ENCODE measurements at regions not wholly inside any gene's neighbourhood (a gene's known extent, or its start where the extent isn't known, plus 50 kb on each side); places are given as distances from the start of the nearest gene placed in this dataset.

- no peak for TF ChIP-seq ZNF521 (tag by site-specific recombination; IDR thresholded peaks at IDR 0.05)
- TF ChIP-seq ZNF843 (tag by site-specific recombination; IDR thresholded peaks at IDR 0.05) = peak; percentile 94
- TF ChIP-seq TCF7L2 (IDR thresholded peaks at IDR 0.05; ENCODE audit: borderline replicate concordance, low read depth, low read length) = peak; percentile 17; the same call in 1 of the 2 replicates
- peak; percentile 98 for TF ChIP-seq FEZF1 (tag by site-specific recombination; IDR thresholded peaks at IDR 0.05)
- TF ChIP-seq ZNF561 (tag by site-specific recombination; IDR thresholded peaks at IDR 0.05; ENCODE audit: borderline replicate concordance) = peak; percentile 97
- no peak for TF ChIP-seq ZNF174 (tag by site-specific recombination; IDR thresholded peaks at IDR 0.05)
- TF ChIP-seq ZNF701 (tag by site-specific recombination; IDR thresholded peaks at IDR 0.05) = no peak
- peak; percentile 84; the same call in 1 of the 2 replicates for TF ChIP-seq ZNF391 (tag by site-specific recombination; IDR thresholded peaks at IDR 0.05; ENCODE audit: borderline replicate concordance, low read depth)
- no peak for TF ChIP-seq ZNF549 (tag by site-specific recombination; IDR thresholded peaks at IDR 0.05)
- peak; percentile 86; the same call in 1 of the 2 replicates for TF ChIP-seq ZSCAN23 (tag by site-specific recombination; IDR thresholded peaks at IDR 0.05)
- peak; percentile 71; the same call in 1 of the 2 replicates for TF ChIP-seq ZSCAN30 (tag by site-specific recombination; IDR thresholded peaks at IDR 0.05)
- TF ChIP-seq ZNF302 (tag by site-specific recombination; IDR thresholded peaks at IDR 0.05; ENCODE audit: low read depth) = no peak
- TF ChIP-seq OSR2 (tag by site-specific recombination; IDR thresholded peaks at IDR 0.05) = peak; percentile 97
Observed at GRCh38 chr13:106096661-106097092, 438.8 kb downstream of the EFNB2 start (continued).

GRCh38 chr13:106095919-106096318, 439.5 kb downstream of the EFNB2 start:
- Histone ChIP-seq H3K4me3 (ENCODE audit: low read depth, low read length) (no peak overlapping the region), H3K36me3 (ENCODE audit: control insufficient read depth in 2 of 2, insufficient read depth in 1 of 2, low read length in 2 of 2) (no peaks in the 10 kb centered on the region), H3K9me3 (ENCODE audit: control insufficient read depth, insufficient read depth, low read depth, low read length) (no peaks in the 10 kb centered on the region), H3K27ac (ENCODE audit: extremely low read depth, low read depth, low read length) (no peak overlapping the region; the same call in 1 of the 2 replicates), H3K4me1 (ENCODE audit: control insufficient read depth, insufficient read depth, low read length) (peaks cover 10% of the 10 kb centered on the region)
- ChIA-PET POLR2A (no interaction called here), CTCF (interaction anchor here (1.0 kb wide), 1 partner anchor 245 kb away, joined by 3 read pairs; no protein-coding TSS in a partner anchor)
- TF ChIP-seq KLF9 (tag by site-specific recombination; IDR thresholded peaks at IDR 0.05; ENCODE audit: low read depth) = no peak
- TF ChIP-seq ZIC2 (tag by site-specific recombination; IDR thresholded peaks at IDR 0.05) = no peak
- no peak for TF ChIP-seq ZBTB48 (tag by site-specific recombination; IDR thresholded peaks at IDR 0.05)
- no peak for TF ChIP-seq ZBTB21 (tag by site-specific recombination; IDR thresholded peaks at IDR 0.05)
- TF ChIP-seq ZNF837 (tag by site-specific recombination; IDR thresholded peaks at IDR 0.05) = no peak
- TF ChIP-seq TRIM28 (IDR thresholded peaks at IDR 0.05; ENCODE audit: borderline replicate concordance, low read length) = no peak
- TF ChIP-seq ZNF785 (tag by site-specific recombination; IDR thresholded peaks at IDR 0.05) = no peak
- no peak for TF ChIP-seq ZNF777 (tag by site-specific recombination; IDR thresholded peaks at IDR 0.05; ENCODE audit: borderline replicate concordance)
- TF ChIP-seq KLF8 (tag by site-specific recombination; IDR thresholded peaks at IDR 0.05) = no peak
- TF ChIP-seq ZBTB20 (tag by site-specific recombination; IDR thresholded peaks at IDR 0.05) = no peak
- TF ChIP-seq ZBTB26 (tag by site-specific recombination; optimal IDR thresholded peaks at IDR 0.05) = no peak
- TF ChIP-seq ZNF513 (tag by site-specific recombination; IDR thresholded peaks at IDR 0.05) = no peak
- TF ChIP-seq CTCF (tag by site-specific recombination; IDR thresholded peaks at IDR 0.05) = no peak
- no peak for TF ChIP-seq ZNF223 (tag by site-specific recombination; IDR thresholded peaks at IDR 0.05)
- TF ChIP-seq PRDM1 (tag by site-specific recombination; IDR thresholded peaks at IDR 0.05) = no peak
- no peak for TF ChIP-seq ZNF391 (tag by site-specific recombination; IDR thresholded peaks at IDR 0.05; ENCODE audit: borderline replicate concordance, low read depth)
- TF ChIP-seq ZNF341 (tag by site-specific recombination; IDR thresholded peaks at IDR 0.05; ENCODE audit: low read depth) = no peak
- TF ChIP-seq ZNF623 (tag by site-specific recombination; IDR thresholded peaks at IDR 0.05) = no peak
